ENCODE measurements at regions not wholly inside any gene's neighbourhood (a gene's known extent, or its start where the extent isn't known, plus 50 kb on each side); places are given as distances from the start of the nearest gene placed in this dataset.

DNA sequence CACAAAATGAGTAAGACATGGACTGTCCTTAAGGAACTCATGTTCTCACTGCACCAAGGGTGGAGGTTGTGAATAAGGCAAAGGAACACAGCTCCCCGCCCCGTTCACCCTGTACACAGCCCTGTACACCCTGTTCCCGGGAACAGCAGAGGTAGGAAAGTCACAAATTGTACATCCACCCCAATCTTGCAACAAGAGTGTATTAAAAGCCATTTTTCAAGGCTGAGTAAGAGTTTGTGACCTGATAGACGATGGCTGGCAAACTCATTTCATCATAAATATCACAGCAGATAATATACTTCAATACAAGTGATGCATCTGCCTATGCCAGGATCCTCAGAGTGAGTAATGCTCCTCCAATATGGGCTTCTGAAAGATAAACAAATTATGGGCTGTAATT, 52.5 kb upstream of the CAMK1G start:
- Histone ChIP-seq H3K36me3 (no peaks in the 10 kb centered on the region), H3K27me3 (ENCODE audit: low read depth) (no peaks in the 10 kb centered on the region), H3K9me3 (no peaks in the 10 kb centered on the region), H3K4me3 (no peak overlapping the region), H3K4me1 (no peaks in the 10 kb centered on the region), H3K27ac (no peak overlapping the region)
- TF ChIP-seq, protein P1, sequence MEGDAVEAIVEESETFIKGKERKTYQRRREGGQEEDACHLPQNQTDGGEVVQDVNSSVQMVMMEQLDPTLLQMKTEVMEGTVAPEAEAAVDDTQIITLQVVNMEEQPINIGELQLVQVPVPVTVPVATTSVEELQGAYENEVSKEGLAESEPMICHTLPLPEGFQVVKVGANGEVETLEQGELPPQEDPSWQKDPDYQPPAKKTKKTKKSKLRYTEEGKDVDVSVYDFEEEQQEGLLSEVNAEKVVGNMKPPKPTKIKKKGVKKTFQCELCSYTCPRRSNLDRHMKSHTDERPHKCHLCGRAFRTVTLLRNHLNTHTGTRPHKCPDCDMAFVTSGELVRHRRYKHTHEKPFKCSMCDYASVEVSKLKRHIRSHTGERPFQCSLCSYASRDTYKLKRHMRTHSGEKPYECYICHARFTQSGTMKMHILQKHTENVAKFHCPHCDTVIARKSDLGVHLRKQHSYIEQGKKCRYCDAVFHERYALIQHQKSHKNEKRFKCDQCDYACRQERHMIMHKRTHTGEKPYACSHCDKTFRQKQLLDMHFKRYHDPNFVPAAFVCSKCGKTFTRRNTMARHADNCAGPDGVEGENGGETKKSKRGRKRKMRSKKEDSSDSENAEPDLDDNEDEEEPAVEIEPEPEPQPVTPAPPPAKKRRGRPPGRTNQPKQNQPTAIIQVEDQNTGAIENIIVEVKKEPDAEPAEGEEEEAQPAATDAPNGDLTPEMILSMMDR (IDR thresholded peaks at IDR 0.05): no peak
- no peak for ATAC-seq
- DNase-seq: no peak
- intact Hi-C loops (cut with DNase I): no loop called here

DNA sequence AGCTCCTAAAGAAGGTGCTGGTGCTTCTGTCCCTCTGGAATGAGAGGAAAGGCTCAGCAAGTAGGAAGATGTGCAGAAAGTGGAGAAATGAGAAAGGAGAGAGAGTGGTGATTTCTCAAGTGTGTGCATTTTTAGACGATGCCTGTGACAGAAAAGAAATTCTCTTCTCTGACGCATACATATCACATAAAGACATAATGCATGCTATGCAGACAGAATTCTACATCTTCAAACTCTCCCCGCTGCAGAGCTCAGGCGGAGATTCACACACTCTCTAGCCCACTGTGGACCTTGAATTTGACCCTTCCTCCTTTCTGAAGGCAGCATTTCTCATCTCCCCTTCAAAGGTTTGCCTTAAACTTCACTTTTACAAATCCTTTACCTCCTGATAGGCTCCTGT, 52.0 kb upstream of the CAMK1G start:
- intact Hi-C loops (cut with DNase I): no loop called here
- Histone ChIP-seq H3K36me3 (no peaks in the 10 kb centered on the region), H3K27me3 (ENCODE audit: low read depth) (no peaks in the 10 kb centered on the region), H3K27ac (no peak overlapping the region), H3K9me3 (no peaks in the 10 kb centered on the region), H3K4me3 (no peak overlapping the region), H3K4me1 (no peaks in the 10 kb centered on the region)
- ATAC-seq (no peak), DNase-seq (no peak)
- TF ChIP-seq, protein P1 (IDR thresholded peaks at IDR 0.05): no peak

Small RNA genes lying in the stretch of these regions (microRNA-seq; reads per million reads assigned to microRNA genes)
- 614 reads per million, percentile 76 among the genes with 10 or more reads in this experiment for gene MIR205 (ENCODE audit: borderline number of aligned reads)

Measured in lower lobe of right lung (tissue), 2 donors.